DND-41 (cell line): ENCODE measurements at regions not wholly inside any gene's neighbourhood (a gene's known extent, or its start where the extent isn't known, plus 50 kb on each side); places are given as distances from the start of the nearest gene placed in this dataset.

Experiments used
- ATAC-seq: fragments of 200-7000 bp; cut with Tn5 transposase; 3 replicates; pipeline ENCODE4 v1.9.1; 2021; ENCODE audit warnings: low read depth; ENCODE audit not compliant: insufficient read depth
- DNase-seq: peaks from one replicate; pipeline ENCODE4 v3.0.0-alpha.2; 2020
- H2AFZ ChIP-seq: 2 replicates; pipeline ENCODE4 v1.6.0; 2012; ENCODE audit warnings: low read depth, low read length
- H3K27ac ChIP-seq: 2 replicates; pipeline ENCODE4 v1.5.1; 2012; ENCODE audit warnings: low read length, inconsistent platforms
- H3K27me3 ChIP-seq: fragments of 200-600 bp; sonication (generic); 2 replicates; pipeline ENCODE4 v1.6.0; 2012; ENCODE audit warnings: low read length, mild to moderate bottlenecking, inconsistent platforms; ENCODE audit not compliant: insufficient read depth, poor library complexity
- H3K36me3 ChIP-seq: 2 replicates; pipeline ENCODE4 v1.5.1; 2012; ENCODE audit warnings: low read length, inconsistent platforms; ENCODE audit not compliant: insufficient read depth
- H3K4me1 ChIP-seq: 2 replicates; pipeline ENCODE4 v1.5.1; 2012; ENCODE audit warnings: mild to moderate bottlenecking, low read length; ENCODE audit not compliant: insufficient read depth
- H3K4me2 ChIP-seq: 2 replicates; pipeline ENCODE4 v1.6.0; 2012; ENCODE audit warnings: mild to moderate bottlenecking, moderate library complexity, low read length, inconsistent platforms; ENCODE audit not compliant: insufficient read depth
- H3K4me3 ChIP-seq, 2 experiments: fragments of 200-600 bp in 1 of 2; shearing (Covaris generic) in 1 of 2; 2 replicates each; pipeline ENCODE4 v1.5.1; 2012 to 2016; ENCODE audit warnings: inconsistent platforms in 2 of 2, low read length in 2 of 2, mild to moderate bottlenecking in 2 of 2, low read depth in 1 of 2, moderate library complexity in 1 of 2
- H3K79me2 ChIP-seq: 2 replicates; pipeline ENCODE4 v1.6.0; 2012; ENCODE audit warnings: low read length, inconsistent platforms; ENCODE audit not compliant: insufficient read depth
- H3K9ac ChIP-seq: 2 replicates; pipeline ENCODE4 v1.6.0; 2012; ENCODE audit warnings: low read depth, mild to moderate bottlenecking, inconsistent platforms, low read length, moderate library complexity
- H3K9me3 ChIP-seq: 2 replicates; pipeline ENCODE4 v1.5.1; 2012; ENCODE audit warnings: low read length, moderate library complexity, mild to moderate bottlenecking, inconsistent platforms; ENCODE audit not compliant: insufficient read depth, severe bottlenecking
- H4K20me1 ChIP-seq: 2 replicates; pipeline ENCODE4 v1.6.0; 2012; ENCODE audit warnings: low read length; ENCODE audit not compliant: insufficient read depth
- EZH2 ChIP-seq: IDR thresholded peaks from 3 replicates; pipeline ENCODE4 v1.6.1; 2012; ENCODE audit warnings: borderline replicate concordance, low read depth, mild to moderate bottlenecking, moderate library complexity, low read length, inconsistent platforms; ENCODE audit not compliant: severe bottlenecking
- TF ChIP-seq, protein P1 (sequence below): IDR thresholded peaks from 2 replicates; pipeline ENCODE4 v1.5.1; 2012; ENCODE audit warnings: borderline replicate concordance, low read length, moderate library complexity, mild to moderate bottlenecking; ENCODE audit not compliant: poor library complexity, severe bottlenecking; ENCODE audit errors: extremely low read depth

DNA sequence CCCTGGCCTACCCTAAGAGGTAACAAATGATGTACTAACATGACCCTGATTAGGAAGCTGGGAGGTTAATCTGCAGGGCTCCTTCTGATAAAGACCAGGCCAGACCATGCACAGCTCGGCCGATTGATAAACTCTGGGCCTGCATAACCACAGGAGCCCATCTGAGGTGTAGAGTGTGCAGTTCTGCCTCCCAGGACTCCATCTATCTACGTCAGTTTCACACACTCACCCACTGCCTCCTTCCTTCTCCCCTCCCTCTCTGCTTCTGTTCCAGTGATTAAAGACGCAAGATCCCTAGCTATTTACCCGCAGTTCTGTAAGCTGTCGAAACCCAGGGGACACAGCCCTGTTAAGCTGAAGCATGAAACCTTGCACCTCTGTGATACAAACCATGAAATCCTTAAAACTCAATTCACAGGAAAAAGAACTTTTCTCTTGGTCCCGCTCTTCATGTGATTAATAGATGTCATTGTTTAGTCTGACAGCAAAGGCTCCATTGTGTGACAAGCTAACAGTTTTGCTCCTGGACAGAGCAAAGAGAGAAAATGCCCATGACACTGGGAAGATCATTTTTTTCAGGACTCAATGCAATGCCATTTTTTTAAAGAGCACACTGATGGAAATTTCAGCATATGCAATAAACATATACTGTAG is 470.6 kb downstream of the MAFB start:
- H3K4me2 ChIP-seq: no peak overlapping the region
- H4K20me1 ChIP-seq: no peaks in the 10 kb centered on the region
- H3K9me3 ChIP-seq: no peaks in the 10 kb centered on the region
- H3K9ac ChIP-seq: no peak overlapping the region
- no peaks in the 10 kb centered on the region for H3K36me3 ChIP-seq
- H3K27ac ChIP-seq: no peak overlapping the region
- H2AFZ ChIP-seq: no peak overlapping the region
- no peaks in the 10 kb centered on the region for H3K4me1 ChIP-seq
- H3K4me3 ChIP-seq: no peak overlapping the region
- TF ChIP-seq, protein P1, sequence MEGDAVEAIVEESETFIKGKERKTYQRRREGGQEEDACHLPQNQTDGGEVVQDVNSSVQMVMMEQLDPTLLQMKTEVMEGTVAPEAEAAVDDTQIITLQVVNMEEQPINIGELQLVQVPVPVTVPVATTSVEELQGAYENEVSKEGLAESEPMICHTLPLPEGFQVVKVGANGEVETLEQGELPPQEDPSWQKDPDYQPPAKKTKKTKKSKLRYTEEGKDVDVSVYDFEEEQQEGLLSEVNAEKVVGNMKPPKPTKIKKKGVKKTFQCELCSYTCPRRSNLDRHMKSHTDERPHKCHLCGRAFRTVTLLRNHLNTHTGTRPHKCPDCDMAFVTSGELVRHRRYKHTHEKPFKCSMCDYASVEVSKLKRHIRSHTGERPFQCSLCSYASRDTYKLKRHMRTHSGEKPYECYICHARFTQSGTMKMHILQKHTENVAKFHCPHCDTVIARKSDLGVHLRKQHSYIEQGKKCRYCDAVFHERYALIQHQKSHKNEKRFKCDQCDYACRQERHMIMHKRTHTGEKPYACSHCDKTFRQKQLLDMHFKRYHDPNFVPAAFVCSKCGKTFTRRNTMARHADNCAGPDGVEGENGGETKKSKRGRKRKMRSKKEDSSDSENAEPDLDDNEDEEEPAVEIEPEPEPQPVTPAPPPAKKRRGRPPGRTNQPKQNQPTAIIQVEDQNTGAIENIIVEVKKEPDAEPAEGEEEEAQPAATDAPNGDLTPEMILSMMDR: no peak
- no peak for TF ChIP-seq EZH2
- no peaks in the 10 kb centered on the region for H3K79me2 ChIP-seq
- no peak for ATAC-seq
- DNase-seq: no peak
- H3K27me3 ChIP-seq: peaks cover 3% of the 10 kb centered on the region

DNA sequence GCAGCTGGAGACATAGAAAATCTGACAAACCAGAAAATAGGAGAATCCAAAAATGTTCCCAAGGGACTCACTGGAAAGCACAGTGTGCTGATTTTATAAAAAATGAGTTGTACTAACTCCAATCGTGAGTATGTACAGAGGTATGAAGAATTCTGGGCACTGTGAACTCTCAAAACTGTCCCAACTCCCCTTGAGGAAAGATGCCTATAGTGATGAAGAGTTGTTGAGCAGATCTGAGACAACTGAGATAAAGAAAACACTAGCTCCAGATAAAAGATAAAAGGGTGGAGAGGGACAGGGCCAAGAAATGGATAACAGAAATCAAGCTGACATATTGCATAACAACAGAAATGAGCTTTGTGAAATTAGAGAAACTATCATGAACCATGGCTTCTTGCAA is 481.4 kb downstream of the MAFB start:
- DNase-seq (no peak), ATAC-seq (no peak)
- no peak overlapping the region for H3K27ac ChIP-seq
- no peaks in the 10 kb centered on the region for H3K4me1 ChIP-seq
- TF ChIP-seq EZH2: no peak
- TF ChIP-seq, protein P1: no peak
- H4K20me1 ChIP-seq: no peaks in the 10 kb centered on the region
- no peaks in the 10 kb centered on the region for H3K79me2 ChIP-seq
- no peak overlapping the region for H3K9ac ChIP-seq
- H3K4me2 ChIP-seq: no peak overlapping the region
- no peak overlapping the region for H3K4me3 ChIP-seq
- no peaks in the 10 kb centered on the region for H3K36me3 ChIP-seq
- H2AFZ ChIP-seq: no peak overlapping the region
- H3K27me3 ChIP-seq: peaks cover 8% of the 10 kb centered on the region
- H3K9me3 ChIP-seq: no peaks in the 10 kb centered on the region

DNA sequence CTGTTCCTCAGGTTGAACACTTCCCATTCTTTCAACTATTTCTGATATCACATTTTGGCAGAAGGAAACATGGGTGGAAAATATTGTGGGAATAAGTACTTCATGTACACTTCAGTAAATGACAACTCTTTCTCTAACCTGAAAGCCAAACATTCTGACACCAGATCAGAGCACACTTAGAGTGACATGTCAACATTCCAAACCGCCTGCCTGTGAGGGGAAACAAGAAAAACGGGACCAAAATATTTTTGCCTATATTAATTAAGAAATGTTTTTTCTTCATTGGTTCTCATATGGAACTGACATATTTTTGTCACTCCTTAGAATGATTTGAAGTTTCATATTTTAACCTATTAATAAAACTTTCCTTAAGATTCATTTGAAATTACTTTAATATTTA is 483.1 kb downstream of the MAFB start:
- Histone ChIP-seq H3K36me3 (no peaks in the 10 kb centered on the region), H3K9ac (no peak overlapping the region), H2AFZ (no peak overlapping the region), H3K4me1 (no peaks in the 10 kb centered on the region), H3K4me2 (no peak overlapping the region), H3K9me3 (no peaks in the 10 kb centered on the region), H3K4me3 (no peak overlapping the region), H3K27me3 (peaks cover 11% of the 10 kb centered on the region), H3K27ac (no peak overlapping the region), H3K79me2 (no peaks in the 10 kb centered on the region), H4K20me1 (no peaks in the 10 kb centered on the region)
- ATAC-seq (no peak), DNase-seq (no peak)
- TF ChIP-seq EZH2: no peak
- TF ChIP-seq, protein P1: no peak

DNA sequence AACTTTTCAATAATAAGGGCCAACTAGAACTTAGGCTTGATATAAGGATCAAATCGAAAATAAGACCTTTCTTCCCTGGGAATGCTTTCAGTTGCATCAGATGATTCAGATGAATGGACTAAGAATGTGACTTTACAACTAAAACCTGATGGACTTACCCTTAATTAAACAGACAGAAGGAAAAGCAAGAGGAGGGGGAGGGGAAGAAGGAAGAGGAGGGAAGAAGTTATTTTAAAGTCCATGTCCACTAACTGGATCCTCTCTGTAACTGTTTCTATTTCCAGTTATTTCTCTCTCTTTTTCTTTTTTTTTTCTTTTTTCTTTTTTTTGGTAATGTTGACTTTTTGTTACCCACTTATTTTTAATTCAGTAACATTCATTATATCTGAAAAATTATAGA is 486.0 kb downstream of the MAFB start:
- ATAC-seq (no peak), DNase-seq (no peak)
- Histone ChIP-seq H3K9me3 (no peaks in the 10 kb centered on the region), H3K27ac (no peak overlapping the region), H3K36me3 (no peaks in the 10 kb centered on the region), H4K20me1 (no peaks in the 10 kb centered on the region), H3K9ac (no peak overlapping the region), H3K4me2 (no peak overlapping the region), H3K4me3 (no peak overlapping the region), H2AFZ (no peak overlapping the region), H3K79me2 (no peaks in the 10 kb centered on the region), H3K4me1 (no peaks in the 10 kb centered on the region), H3K27me3 (peaks cover 11% of the 10 kb centered on the region)
- TF ChIP-seq, protein P1: no peak
- TF ChIP-seq EZH2: no peak
